ENCODE measurements at regions not wholly inside any gene's neighbourhood (a gene's known extent, or its start where the extent isn't known, plus 50 kb on each side); places are given as distances from the start of the nearest gene placed in this dataset.

DNA sequence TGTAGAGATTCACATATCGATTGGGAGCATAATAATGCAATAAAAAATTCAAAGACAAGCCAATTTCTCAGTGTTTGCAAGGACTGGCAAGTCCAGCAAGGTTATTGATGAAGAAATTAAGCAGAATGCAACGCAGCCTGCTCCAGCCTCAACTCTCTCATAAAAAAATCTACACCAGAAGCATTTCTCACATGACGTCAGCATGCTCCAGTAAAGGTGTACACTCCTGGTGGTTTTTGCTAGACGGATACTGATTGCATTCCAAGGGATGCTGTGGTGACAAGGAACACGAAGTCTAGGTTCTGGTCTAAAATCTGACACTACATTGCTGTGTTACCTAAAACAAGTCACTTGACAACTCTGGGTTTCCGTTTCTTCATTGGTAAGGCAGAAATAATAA lies 131.9 kb upstream of the PRNP start:
- Histone ChIP-seq H3K9me3 (no peaks in the 10 kb centered on the region), H3K27ac (ENCODE audit: low read depth in 2 of 2, low read length in 1 of 2) (no peak overlapping the region), H3K36me3 (replicated peaks in 1 of 2; ENCODE audit: control insufficient read depth in 1 of 2, insufficient read depth in 2 of 2, low read length in 1 of 2) (no peaks in the 10 kb centered on the region), H4K20me1 (ENCODE audit: insufficient read depth) (no peaks in the 10 kb centered on the region), H2AFZ (ENCODE audit: low read depth) (no peak overlapping the region), H3K4me2 (no peak overlapping the region), H3K9me2 (no peaks in the 10 kb centered on the region), H3K79me2 (ENCODE audit: insufficient read depth) (no peaks in the 10 kb centered on the region), H3K27me3 (ENCODE audit: insufficient read depth) (no peaks in the 10 kb centered on the region), H3F3A (replicated peaks; ENCODE audit: insufficient read depth) (peaks cover 12% of the 10 kb centered on the region), H3K4me3 (ENCODE audit: low read depth in 2 of 2, low read length in 1 of 2) (no peak overlapping the region), H3K9ac (no peak overlapping the region), H3K4me1 (ENCODE audit: control insufficient read depth in 1 of 2, insufficient read depth in 2 of 2, low read depth in 1 of 2, low read length in 1 of 2) (peaks cover 0 to 23% of the 10 kb centered on the region in 2 experiments; a peak in 1 of 4 replicates)
- ChIA-PET POLR2A (no interaction called here), CTCF (no interaction called here)
- TF ChIP-seq SMC3 (IDR thresholded peaks at IDR 0.05; ENCODE audit: low read depth, low read length), result no peak
- no peak for TF ChIP-seq PBX3 (IDR thresholded peaks at IDR 0.05)
- TF ChIP-seq, protein P1, sequence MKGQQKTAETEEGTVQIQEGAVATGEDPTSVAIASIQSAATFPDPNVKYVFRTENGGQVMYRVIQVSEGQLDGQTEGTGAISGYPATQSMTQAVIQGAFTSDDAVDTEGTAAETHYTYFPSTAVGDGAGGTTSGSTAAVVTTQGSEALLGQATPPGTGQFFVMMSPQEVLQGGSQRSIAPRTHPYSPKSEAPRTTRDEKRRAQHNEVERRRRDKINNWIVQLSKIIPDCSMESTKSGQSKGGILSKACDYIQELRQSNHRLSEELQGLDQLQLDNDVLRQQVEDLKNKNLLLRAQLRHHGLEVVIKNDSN (IDR thresholded peaks at IDR 0.05; ENCODE audit: borderline replicate concordance, low read depth), result no peak
- TF ChIP-seq REST (IDR thresholded peaks at IDR 0.05; ENCODE audit: low read depth, low read length), result no peak
- TF ChIP-seq EP300 (IDR thresholded peaks at IDR 0.05; ENCODE audit: borderline replicate concordance in 1 of 2, low read depth in 1 of 2, low read length in 1 of 2), result no peak
- no peak for TF ChIP-seq ELF1 (IDR thresholded peaks at IDR 0.05)
- no peak for TF ChIP-seq RCOR1 (IDR thresholded peaks at IDR 0.05; ENCODE audit: low read length)
- TF ChIP-seq RFX5 (IDR thresholded peaks at IDR 0.05; ENCODE audit: low read length), result no peak
- TF ChIP-seq, protein P2, sequence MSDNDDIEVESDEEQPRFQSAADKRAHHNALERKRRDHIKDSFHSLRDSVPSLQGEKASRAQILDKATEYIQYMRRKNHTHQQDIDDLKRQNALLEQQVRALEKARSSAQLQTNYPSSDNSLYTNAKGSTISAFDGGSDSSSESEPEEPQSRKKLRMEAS (IDR thresholded peaks at IDR 0.05; ENCODE audit: low read depth), result no peak
- no peak for TF ChIP-seq FOXJ3 (CRISPR knock-in tag; IDR thresholded peaks at IDR 0.05)
- TF ChIP-seq SIN3A (IDR thresholded peaks at IDR 0.05; ENCODE audit: borderline replicate concordance, low read depth, low read length), result no peak
- no peak for TF ChIP-seq NFIC (IDR thresholded peaks at IDR 0.05; ENCODE audit: borderline replicate concordance)
- no peak for TF ChIP-seq CTCF (IDR thresholded peaks at IDR 0.05)
- TF ChIP-seq ZBTB33 (IDR thresholded peaks at IDR 0.05; ENCODE audit: borderline replicate concordance, low read depth), result no peak
- WGBS (ENCODE audit: low lambda C conversion rate), result 71% methylated on average over 6 of the region's 6 CpGs
- DNase-seq, result no peak

Data from SK-N-SH (cell line).